HEK293T (cell line): ENCODE measurements at regions not wholly inside any gene's neighbourhood (a gene's known extent, or its start where the extent isn't known, plus 50 kb on each side); places are given as distances from the start of the nearest gene placed in this dataset.

Experiments used
- ARNT ChIP-seq: fragments of 450-650 bp; IDR thresholded peaks from 2 replicates; pipeline ENCODE4 v1.6.1; 2017; ENCODE audit warnings: mild to moderate bottlenecking
- FOXA1 ChIP-seq: fragments of 450-650 bp; IDR thresholded peaks from 2 replicates; pipeline ENCODE4 v1.6.1; 2016; ENCODE audit warnings: mild to moderate bottlenecking
- SP1 ChIP-seq: fragments of 450-650 bp; IDR thresholded peaks from 2 replicates; pipeline ENCODE4 v1.6.1; 2017

DNA sequence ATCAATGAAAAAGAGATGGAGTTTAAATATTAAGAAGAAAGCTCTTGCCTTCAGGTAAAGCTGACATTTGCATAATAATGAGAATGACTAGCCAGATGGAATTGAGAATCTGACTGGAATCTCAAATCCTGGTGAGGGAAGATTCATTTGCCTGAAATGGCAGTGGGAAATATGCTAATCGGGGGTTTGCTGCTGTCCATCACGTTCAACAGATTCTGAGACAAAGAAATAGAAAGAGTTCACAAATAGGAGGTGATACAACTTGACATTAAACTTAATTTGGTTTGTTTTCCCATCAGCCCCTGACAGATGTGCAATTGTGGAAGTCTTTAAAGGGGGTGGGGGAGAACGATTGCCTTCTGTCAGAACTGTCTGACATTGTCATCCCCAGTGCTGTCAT is 347.4 kb downstream of the PDCD6IP start:
- TF ChIP-seq SP1 = no peak
- TF ChIP-seq ARNT = no peak
- no peak for TF ChIP-seq FOXA1
